NCI-H748 (cell line): ENCODE measurements at regions not wholly inside any gene's neighbourhood (a gene's known extent, or its start where the extent isn't known, plus 50 kb on each side); places are given as distances from the start of the nearest gene placed in this dataset.

Experiments
- DNase-seq: peaks from one replicate; lab custom pipeline; 2025; ENCODE audit not compliant: unreplicated experiment; lab: John Stamatoyannopoulos, UW

- no peak for DNase-seq
Measured at GRCh38 chr5:158485047-158485446, 614.7 kb downstream of the EBF1 start.

DNA sequence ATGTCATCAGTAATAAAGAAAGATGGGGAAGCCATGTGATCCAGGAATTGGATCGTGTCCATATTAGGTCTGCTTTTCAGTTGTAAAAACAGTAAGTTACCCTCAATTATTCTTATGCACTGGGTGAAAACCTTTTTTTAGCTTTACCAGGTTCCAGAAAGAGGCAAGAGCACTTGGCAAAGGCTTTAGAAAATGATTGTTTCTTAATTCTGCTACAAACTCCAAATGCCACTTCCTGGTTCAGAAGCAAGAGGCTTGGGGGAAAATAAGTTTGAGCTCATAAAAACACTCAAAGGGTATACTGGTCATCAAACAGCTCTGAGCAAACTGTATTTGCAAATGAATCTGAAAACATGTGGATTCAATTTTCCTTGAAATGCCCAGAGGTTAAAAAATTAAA is 615.6 kb downstream of the EBF1 start:
- DNase-seq = no peak

GRCh38 chr5:158483281-158483860 is 616.3 kb downstream of the EBF1 start:
- no peak for DNase-seq

- DNase-seq = no peak
Measured at GRCh38 chr5:158482125-158482524, 617.6 kb downstream of the EBF1 start.

DNA sequence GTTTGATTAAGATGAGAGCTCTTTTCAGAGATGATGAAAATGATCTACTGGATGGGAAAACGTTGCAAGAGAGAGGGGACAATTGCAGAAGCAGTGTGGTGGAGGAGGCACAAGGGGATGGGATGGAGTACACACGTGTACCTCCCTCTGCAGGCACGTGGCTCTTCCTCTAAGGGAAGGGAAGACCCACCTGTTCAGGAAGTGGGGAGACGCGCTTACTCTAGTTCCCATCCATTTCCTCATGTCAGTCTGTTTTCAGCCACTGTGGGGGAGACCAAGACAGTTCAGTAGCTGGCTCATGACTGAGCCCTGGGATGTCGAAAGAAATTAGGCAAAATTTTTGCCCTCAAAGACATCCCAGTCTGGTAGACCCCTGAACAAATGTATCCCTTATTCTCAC is 619.2 kb upstream of the CLINT1 start:
- DNase-seq = no peak

DNA sequence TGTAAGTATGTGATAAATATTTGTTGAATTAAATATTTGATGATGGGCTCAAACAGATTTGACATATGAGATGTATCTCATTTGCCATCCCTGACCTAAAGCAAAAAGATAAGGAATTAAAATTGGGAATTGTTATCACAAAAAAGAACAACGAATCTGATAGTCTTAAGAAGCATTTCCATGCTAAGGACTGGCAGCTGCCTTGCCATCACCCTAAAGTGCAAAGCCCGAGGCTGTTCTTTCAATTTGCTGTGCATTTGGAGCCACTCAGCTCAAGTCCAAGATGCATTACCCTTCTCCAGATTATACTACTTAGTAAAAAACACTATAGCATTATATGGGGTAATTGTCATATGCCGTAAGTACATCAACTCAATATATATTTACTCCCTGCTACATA is 618.3 kb upstream of the CLINT1 start:
- DNase-seq = no peak

GRCh38 chr5:158473016-158473635 is 614.2 kb upstream of the CLINT1 start:
- DNase-seq = no peak

GRCh38 chr5:158471535-158471924 is 612.6 kb upstream of the CLINT1 start:
- no peak for DNase-seq

- peak; percentile 67 for DNase-seq
Measured at GRCh38 chr5:158470764-158471534, 612.0 kb upstream of the CLINT1 start.

DNA sequence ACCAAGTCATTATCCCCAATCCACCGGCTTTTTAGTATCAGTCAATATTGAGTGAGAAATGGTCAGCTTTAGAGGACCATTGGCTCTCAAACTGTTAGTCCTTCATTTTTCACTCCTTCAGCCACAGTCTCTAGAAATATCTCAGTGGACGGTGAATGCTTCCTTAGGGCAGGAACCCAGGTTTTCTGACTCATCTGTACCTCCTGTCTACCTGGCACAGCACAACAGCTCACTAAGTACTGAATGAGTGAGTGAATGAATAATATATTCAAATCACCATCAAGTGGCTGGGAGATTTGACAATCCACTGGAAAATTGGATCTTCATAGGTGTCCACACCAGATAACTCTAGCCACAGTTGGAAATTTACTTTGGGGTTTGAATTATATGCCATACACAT is 609.5 kb upstream of the CLINT1 start:
- DNase-seq = no peak

- DNase-seq = no peak
Measured at GRCh38 chr5:158466191-158466590, 607.2 kb upstream of the CLINT1 start.

DNA sequence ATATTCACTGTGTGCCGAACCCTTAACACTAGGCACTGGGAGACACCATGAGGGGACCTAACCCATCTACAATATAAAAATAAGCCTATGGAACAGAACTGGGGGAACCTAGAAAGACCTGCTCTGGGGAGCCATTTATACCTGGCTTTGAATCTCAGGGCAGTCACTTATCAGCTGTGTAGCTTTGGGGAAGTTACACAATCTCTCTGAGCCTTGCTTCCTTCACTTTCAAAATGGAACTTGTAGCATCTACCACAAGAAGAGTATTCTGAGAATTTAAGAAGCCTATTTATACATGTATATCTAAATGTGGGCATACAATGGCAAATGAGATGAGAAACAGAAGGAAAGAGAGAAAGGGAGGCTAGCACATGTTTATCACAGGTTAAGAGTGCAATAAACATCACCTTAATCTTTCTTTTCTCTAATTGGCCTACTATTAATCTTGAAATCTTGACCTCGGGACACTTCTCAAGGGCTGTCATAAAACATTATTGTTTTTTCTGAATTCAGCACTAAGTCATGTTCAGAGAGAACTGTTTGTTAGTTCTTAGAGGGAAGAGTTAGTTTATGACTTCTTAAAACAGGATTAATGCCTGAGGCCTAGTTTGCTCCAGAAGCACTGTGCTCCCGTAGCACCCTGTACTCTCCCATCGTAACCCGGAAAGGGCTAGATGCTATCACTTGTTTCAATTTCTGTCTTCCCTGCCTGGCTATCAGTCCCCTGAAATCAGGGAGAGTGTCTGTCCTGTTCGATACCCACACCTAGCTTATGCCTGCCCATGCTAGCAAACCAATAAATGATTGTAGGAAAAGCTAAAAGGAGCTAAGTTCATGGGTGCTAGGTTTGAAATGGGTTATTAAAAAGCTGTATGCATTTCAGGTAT is 606.4 kb upstream of the CLINT1 start:
- no peak for DNase-seq

GRCh38 chr5:158464383-158464782 is 605.4 kb upstream of the CLINT1 start:
- DNase-seq = no peak

DNA sequence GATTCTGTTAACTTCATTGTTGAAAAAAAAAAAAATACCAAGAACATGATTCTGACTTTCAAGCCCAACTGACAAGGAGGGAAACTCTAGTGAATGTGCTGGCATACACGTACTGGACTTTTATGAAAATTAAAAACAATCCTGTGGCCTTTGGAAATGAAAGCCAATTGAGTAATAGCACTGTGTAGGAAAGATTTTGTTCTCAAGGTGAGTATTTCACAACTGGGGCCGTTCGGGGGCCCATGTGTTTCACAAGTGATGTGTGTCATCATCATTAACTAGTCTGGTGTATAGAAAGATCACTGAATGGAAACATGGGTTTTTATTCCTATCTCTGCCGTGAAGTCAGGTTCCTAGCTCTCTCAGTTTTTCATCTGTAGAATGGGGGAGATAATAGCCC is 605.0 kb upstream of the CLINT1 start:
- DNase-seq = no peak

DNA sequence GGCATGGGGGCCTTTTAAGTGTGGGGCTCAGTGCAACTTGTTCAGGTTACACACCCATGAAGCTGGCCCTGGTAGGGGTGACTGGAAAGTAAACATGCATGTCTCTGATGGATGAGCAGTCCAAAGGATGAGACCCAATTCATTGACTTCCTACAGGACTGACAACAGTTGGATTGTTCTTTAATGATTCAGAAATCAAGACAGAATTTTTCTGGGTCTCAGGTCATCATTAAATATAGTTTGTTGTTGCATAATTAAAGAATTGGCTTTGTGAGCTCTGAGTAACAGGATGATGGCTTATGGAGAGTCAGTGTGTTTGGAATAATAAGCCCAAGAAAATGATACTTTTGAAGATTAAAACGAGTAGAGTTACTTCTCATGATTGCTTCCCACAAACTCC is 604.2 kb upstream of the CLINT1 start:
- no peak for DNase-seq

- DNase-seq = no peak
Measured at GRCh38 chr5:158462349-158463114, 603.6 kb upstream of the CLINT1 start.

DNA sequence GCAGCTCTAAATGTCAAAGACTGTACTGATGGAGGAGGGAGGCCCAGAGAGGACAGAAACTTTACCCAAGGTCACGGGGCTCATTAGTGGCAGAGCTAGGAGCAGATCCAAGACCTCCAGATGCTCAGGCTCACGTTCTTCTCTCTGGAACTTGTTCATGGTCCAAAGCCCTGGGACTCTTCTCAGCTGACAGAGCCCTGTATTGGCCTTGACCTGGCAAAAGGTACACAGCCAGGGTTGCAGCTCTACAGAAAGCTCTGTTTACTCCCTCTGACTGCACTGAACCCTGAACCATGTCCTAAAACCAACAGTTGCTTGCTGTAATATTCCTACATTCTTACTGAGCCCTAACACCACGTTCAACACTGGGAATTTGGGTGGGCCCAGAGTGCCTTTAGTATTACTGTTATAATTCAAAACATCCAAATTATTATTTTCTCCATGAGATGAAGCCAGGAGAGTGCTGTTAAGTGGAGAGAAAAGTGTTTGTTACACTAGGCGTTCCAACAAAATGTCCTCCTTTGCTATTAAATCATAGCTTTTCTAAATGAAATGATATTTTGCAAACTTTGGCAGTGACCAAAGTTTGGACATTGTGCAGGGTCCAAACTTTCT is 602.4 kb upstream of the CLINT1 start:
- DNase-seq = no peak

DNA sequence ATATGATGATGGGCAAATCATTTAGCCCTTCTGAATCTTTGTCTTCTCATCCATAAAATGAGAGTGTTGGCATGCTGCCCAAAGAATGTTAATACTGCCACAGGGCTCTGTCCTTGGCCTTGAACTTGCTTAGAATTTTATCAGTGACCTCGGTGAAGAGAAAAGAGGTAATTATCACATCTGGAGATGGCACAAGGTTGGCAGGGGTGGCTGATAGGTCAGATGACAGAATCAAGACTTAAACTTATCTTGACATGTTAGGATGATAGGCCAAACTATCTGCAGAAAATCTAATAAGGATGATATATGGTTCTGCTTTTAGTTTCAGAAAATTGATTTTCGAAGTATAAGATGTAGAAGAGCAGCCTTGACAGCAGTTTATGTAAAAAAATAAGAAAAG is 599.1 kb upstream of the CLINT1 start:
- DNase-seq = no peak

GRCh38 chr5:158456756-158457155 is 597.8 kb upstream of the CLINT1 start:
- no peak for DNase-seq

DNA sequence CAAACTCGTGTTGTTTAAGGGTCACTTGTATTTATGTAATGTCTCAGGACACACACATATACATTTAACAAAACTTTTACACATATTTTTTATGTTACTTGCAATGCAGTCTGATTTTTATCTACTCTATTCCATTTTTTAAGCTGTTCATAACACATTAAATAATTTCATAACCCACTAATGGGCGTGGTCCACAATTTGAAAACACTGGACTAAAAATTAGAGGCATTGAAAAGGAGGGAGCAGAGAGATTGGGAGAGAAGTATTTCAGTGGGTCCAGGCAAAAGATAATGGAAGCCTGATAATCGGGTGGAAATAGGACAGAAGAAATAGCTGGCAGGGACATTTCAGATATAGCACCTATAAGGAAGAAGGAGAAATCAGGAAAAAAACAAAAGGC is 597.3 kb upstream of the CLINT1 start:
- no peak for DNase-seq
